H1 (cell line): ENCODE measurements at regions not wholly inside any gene's neighbourhood (a gene's known extent, or its start where the extent isn't known, plus 50 kb on each side); places are given as distances from the start of the nearest gene placed in this dataset.
A peak's percentile ranks its signal among the peaks of the same experiment; 100 is the strongest.

Experiments used
- CTCF ChIA-PET: fragments of 300-600 bp; sonication (Branson Sonifier 250); formaldehyde crosslinking; loops from one replicate; lab custom pipeline; 2021; ENCODE audit not compliant: partially characterized antibody; lab: Charles Lee
- POLR2A ChIA-PET: fragments of 300-600 bp; sonication (Branson Sonifier 250); formaldehyde crosslinking; loops from one replicate; lab custom pipeline; 2021; ENCODE audit warnings: inconsistent platforms; ENCODE audit not compliant: partially characterized antibody; lab: Charles Lee
- DNase-seq, 2 experiments: peaks; one replicate each; pipeline versions ENCODE4 v3.0.0 to v3.0.0-alpha.2; 2010 to 2022; ENCODE audit warnings: low spot score in 2 of 2, low read depth in 1 of 2, mixed read lengths in 1 of 2
- FAIRE-seq: peaks from 2 replicates; lab custom pipeline; 2011; peaks lifted over from hg19 to GRCh38; lab: Jason Lieb, UNC
- H2AFZ ChIP-seq: 2 replicates; pipeline ENCODE4 v1.8.1; 2012; ENCODE audit warnings: low read length, inconsistent platforms
- H2AK5ac ChIP-seq: 2 replicates; pipeline ENCODE4 v1.6.1; 2013; ENCODE audit warnings: low read depth, low read length
- H2BK120ac ChIP-seq: replicated peaks from 2 replicates; pipeline ENCODE3; 2013; ENCODE audit warnings: low read depth, low read length, inconsistent platforms
- H2BK12ac ChIP-seq: 2 replicates; pipeline ENCODE4 v1.6.1; 2013; ENCODE audit warnings: low read depth, low read length
- H2BK15ac ChIP-seq: 2 replicates; pipeline ENCODE4 v1.6.1; 2013; ENCODE audit warnings: low read length
- H2BK20ac ChIP-seq: 2 replicates; pipeline ENCODE4 v1.6.1; 2013; ENCODE audit warnings: low read length
- H2BK5ac ChIP-seq: 2 replicates; pipeline ENCODE4 v1.6.1; 2013; ENCODE audit warnings: low read depth, low read length
- H3K14ac ChIP-seq: 2 replicates; pipeline ENCODE4 v1.6.1; 2013; ENCODE audit warnings: inconsistent platforms; ENCODE audit not compliant: insufficient read length
- H3K18ac ChIP-seq: 2 replicates; pipeline ENCODE4 v1.6.1; 2013; ENCODE audit warnings: low read length; ENCODE audit errors: extremely low read depth
- H3K23ac ChIP-seq: 2 replicates; pipeline ENCODE4 v1.6.1; 2013; ENCODE audit warnings: inconsistent platforms; ENCODE audit not compliant: insufficient read length
- H3K23me2 ChIP-seq: 2 replicates; pipeline ENCODE4 v1.6.1; 2013; ENCODE audit warnings: low read depth, low read length
- H3K27ac ChIP-seq: 2 replicates; pipeline ENCODE4 v1.6.1; 2011; ENCODE audit warnings: low read depth, low read length, inconsistent platforms
- H3K27me3 ChIP-seq, 4 experiments: replicated peaks in 1 of 4; 1 replicate in 1 of 4; 2 replicates in 3 of 4; pipeline versions ENCODE4 v1.6.1 to v1.8.1; 2011 to 2013; ENCODE audit warnings: low read length in 3 of 4, mild to moderate bottlenecking in 3 of 4, inconsistent platforms in 2 of 4, mixed read lengths in 2 of 4, moderate library complexity in 1 of 4; ENCODE audit not compliant: control insufficient read depth in 3 of 4, insufficient read depth in 3 of 4; ENCODE audit errors: extremely low read depth in 1 of 4
- H3K36me3 ChIP-seq, 4 experiments: 2 replicates each; pipeline versions ENCODE4 v1.6.1 to v1.8.1; 2011 to 2013; ENCODE audit warnings: mild to moderate bottlenecking in 4 of 4, low read length in 3 of 4, moderate library complexity in 2 of 4, control low read depth in 1 of 4, inconsistent platforms in 1 of 4; ENCODE audit not compliant: insufficient read depth in 4 of 4, control insufficient read depth in 2 of 4
- H3K4ac ChIP-seq: replicated peaks from 2 replicates; pipeline ENCODE3; 2013; ENCODE audit warnings: low read length, low read depth, mixed read lengths, inconsistent platforms; ENCODE audit not compliant: insufficient read length
- H3K4me1 ChIP-seq, 4 experiments: replicated peaks in 1 of 4; 1 replicate in 1 of 4; 2 replicates in 3 of 4; pipeline versions ENCODE4 v1.6.1 to v1.8.1; 2011 to 2013; ENCODE audit warnings: low read length in 3 of 4, inconsistent platforms in 2 of 4, mixed read lengths in 1 of 4; ENCODE audit not compliant: insufficient read depth in 4 of 4, control insufficient read depth in 3 of 4
- H3K4me2 ChIP-seq, 2 experiments: 2 replicates each; pipeline versions ENCODE4 v1.6.1 to v1.8.1; 2011 to 2013; ENCODE audit warnings: low read depth in 2 of 2, low read length in 2 of 2, control low read depth in 1 of 2, inconsistent platforms in 1 of 2, mild to moderate bottlenecking in 1 of 2; ENCODE audit not compliant: insufficient read depth in 1 of 2
- H3K4me3 ChIP-seq, 4 experiments: fragments of 200-600, 300-600 bp in 1 of 4; sonication (generic), shearing (Covaris generic), sonication (Bioruptor Twin) in 1 of 4; 2 replicates each; pipeline versions ENCODE4 v1.5.1 to v1.8.1; 2011 to 2016; ENCODE audit warnings: low read length in 4 of 4, low read depth in 3 of 4, control low read depth in 2 of 4, inconsistent platforms in 2 of 4, mild to moderate bottlenecking in 2 of 4, mixed read lengths in 1 of 4, moderate library complexity in 1 of 4; ENCODE audit not compliant: insufficient read depth in 2 of 4; ENCODE audit errors: extremely low read depth in 1 of 4
- H3K56ac ChIP-seq: replicated peaks from 2 replicates; pipeline ENCODE3; 2013; ENCODE audit warnings: low read depth, mild to moderate bottlenecking, mixed read lengths, low read length, inconsistent platforms; ENCODE audit not compliant: insufficient read length
- H3K79me1 ChIP-seq: 2 replicates; pipeline ENCODE4 v1.6.1; 2013; ENCODE audit warnings: low read depth, low read length, control low read depth
- H3K79me2 ChIP-seq, 2 experiments: 2 replicates each; pipeline versions ENCODE4 v1.6.1 to v1.8.1; 2012 to 2013; ENCODE audit warnings: low read length in 2 of 2, mild to moderate bottlenecking in 2 of 2, inconsistent platforms in 1 of 2; ENCODE audit not compliant: insufficient read depth in 2 of 2, control insufficient read depth in 1 of 2
- H3K9ac ChIP-seq, 4 experiments: replicated peaks in 1 of 4; 1 replicate in 1 of 4; 2 replicates in 3 of 4; pipeline versions ENCODE4 v1.6.1 to v1.8.1; 2011 to 2013; ENCODE audit warnings: low read depth in 3 of 4, low read length in 3 of 4, control low read depth in 2 of 4, mild to moderate bottlenecking in 2 of 4, moderate library complexity in 2 of 4, inconsistent platforms in 1 of 4; ENCODE audit errors: extremely low read depth in 1 of 4
- H3K9me3 ChIP-seq, 2 experiments: 2 replicates each; pipeline versions ENCODE4 v1.6.1 to v1.8.1; 2012 to 2013; ENCODE audit warnings: mild to moderate bottlenecking in 2 of 2, moderate library complexity in 2 of 2, control low read depth in 1 of 2, inconsistent platforms in 1 of 2, low read depth in 1 of 2, low read length in 1 of 2, mixed read lengths in 1 of 2; ENCODE audit not compliant: insufficient read depth in 2 of 2
- H4K20me1 ChIP-seq, 2 experiments: replicated peaks in 1 of 2; 2 replicates each; pipeline versions ENCODE3 to v1.8.1; 2011 to 2013; ENCODE audit warnings: inconsistent platforms in 2 of 2, low read length in 2 of 2, mild to moderate bottlenecking in 1 of 2; ENCODE audit not compliant: insufficient read depth in 2 of 2, control insufficient read depth in 1 of 2
- H4K5ac ChIP-seq: 2 replicates; pipeline ENCODE4 v1.6.1; 2013; ENCODE audit warnings: low read length, low read depth, mixed read lengths, inconsistent platforms; ENCODE audit not compliant: insufficient read length
- H4K8ac ChIP-seq: 2 replicates; pipeline ENCODE4 v1.8.0; 2013; ENCODE audit warnings: mild to moderate bottlenecking, moderate library complexity, low read length, inconsistent platforms; ENCODE audit not compliant: insufficient read depth; ENCODE audit errors: extremely low read depth
- H4K91ac ChIP-seq: replicated peaks from 2 replicates; pipeline ENCODE3; 2013; ENCODE audit warnings: low read length, mixed read lengths, inconsistent platforms; ENCODE audit not compliant: insufficient read length
- CHD2 ChIP-seq: IDR thresholded peaks from 2 replicates; pipeline ENCODE4 v1.6.1; 2012; ENCODE audit warnings: low read length, improper control_type of control experiment
- GTF2F1 ChIP-seq: IDR thresholded peaks from 2 replicates; pipeline ENCODE4 v1.6.1; 2012; ENCODE audit warnings: low read depth, low read length, improper control_type of control experiment, borderline replicate concordance
- KDM5A ChIP-seq: fragments of 200-600 bp; IDR thresholded peaks from 2 replicates; pipeline ENCODE4 v1.7.1; 2012; ENCODE audit warnings: mild to moderate bottlenecking, low read length, inconsistent platforms, mixed read lengths
- NRF1 ChIP-seq: IDR thresholded peaks from 2 replicates; pipeline ENCODE4 v1.6.1; 2011; ENCODE audit warnings: mild to moderate bottlenecking, low read depth, low read length, improper control_type of control experiment
- RFX5 ChIP-seq: IDR thresholded peaks from 2 replicates; pipeline ENCODE4 v1.6.1; 2011; ENCODE audit warnings: low read depth, low read length, improper control_type of control experiment, borderline replicate concordance
- RXRA ChIP-seq: IDR thresholded peaks from 2 replicates; pipeline ENCODE4 v1.6.1; 2011; ENCODE audit warnings: low read depth, mild to moderate bottlenecking, low read length, moderate library complexity; ENCODE audit not compliant: insufficient read depth
- SIX5 ChIP-seq: IDR thresholded peaks from 2 replicates; pipeline ENCODE4 v1.6.1; 2011; ENCODE audit warnings: mild to moderate bottlenecking, low read depth, low read length
- TCF12 ChIP-seq: IDR thresholded peaks from 2 replicates; pipeline ENCODE4 v1.6.1; 2011; ENCODE audit warnings: low read depth, mild to moderate bottlenecking, low read length
- YY1 ChIP-seq: IDR thresholded peaks from 2 replicates; pipeline ENCODE4 v1.6.1; 2011; ENCODE audit warnings: low read depth, mild to moderate bottlenecking, low read length
- WGBS, 2 experiments: shearing (Covaris generic) in 1 of 2; methylation state at CpG; one replicate each; pipeline versions ENCODE4 v1.1.6 to v1.1.7; 2013 to 2015; ENCODE audit warnings: low lambda C conversion rate in 2 of 2, mixed read lengths in 2 of 2, inconsistent platforms in 1 of 2, low coverage in 1 of 2, missing lambda C conversion rate in 1 of 2; ENCODE audit not compliant: insufficient replicate concordance in 2 of 2, insufficient coverage in 1 of 2, insufficient read length in 1 of 2; ENCODE audit errors: extremely low coverage in 1 of 2, missing lambda C conversion rate in 1 of 2; 5-methylcytosine and 5-hydroxymethylcytosine counted together
- TF ChIP-seq, protein P1 (sequence below), 3 experiments: IDR thresholded peaks; 1 replicate in 2 of 3; 2 replicates in 1 of 3; pipeline versions ENCODE4 v1.5.1 to v1.6.1; 2011; ENCODE audit warnings: low read length in 3 of 3, mild to moderate bottlenecking in 3 of 3, inconsistent platforms in 2 of 3, low read depth in 1 of 3, moderate library complexity in 1 of 3; ENCODE audit not compliant: insufficient read depth in 1 of 3; ENCODE audit errors: control extremely low read depth in 1 of 3
- TF ChIP-seq, protein P2 (sequence below): IDR thresholded peaks from 2 replicates; pipeline ENCODE4 v1.6.1; 2012; ENCODE audit warnings: low read length, inconsistent platforms

DNA sequence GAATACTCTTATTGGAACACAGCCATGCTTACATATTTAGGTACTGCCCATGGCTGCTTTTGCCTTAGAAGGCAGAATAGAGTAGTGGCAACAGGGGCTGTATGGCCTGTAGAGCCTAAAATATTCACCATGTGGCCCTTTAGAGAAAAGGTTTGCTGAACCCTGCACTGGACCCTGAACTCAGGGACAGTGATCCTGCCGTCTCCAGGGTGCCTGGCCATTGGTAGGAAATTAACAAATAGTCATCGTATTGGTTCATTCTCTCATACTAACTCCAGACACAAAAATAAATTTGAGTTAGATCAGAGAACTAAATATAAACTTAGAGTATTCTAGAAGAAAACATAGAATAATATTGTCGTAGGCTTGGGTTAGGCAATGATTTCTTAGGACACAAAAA lies 181.4 kb downstream of the BCAS1 start:
- no peak overlapping the region for H2AFZ ChIP-seq
- H3K4me2 ChIP-seq, result no peak overlapping the region
- H2BK20ac ChIP-seq, result 0 out of 2 replicates have a peak overlapping the region, but pooled peaks have one; percentile 43
- FAIRE-seq (no peak), DNase-seq (no peak)
- no peak overlapping the region for H2BK15ac ChIP-seq
- H4K91ac ChIP-seq, result no peak overlapping the region
- peak overlapping the region; percentile 57; the same call in 1 of the 2 replicates for H3K18ac ChIP-seq
- H3K27ac ChIP-seq, result no peak overlapping the region
- no peak overlapping the region for H2BK12ac ChIP-seq
- no peak overlapping the region for H3K9ac ChIP-seq
- H3K79me2 ChIP-seq, result no peaks in the 10 kb centered on the region
- H2BK5ac ChIP-seq, result no peak overlapping the region
- H3K14ac ChIP-seq, result no peak overlapping the region
- no peak overlapping the region for H2BK120ac ChIP-seq
- peaks cover 3 to 22% (median 11%) of the 10 kb centered on the region in 4 experiments; a peak in 5 of 7 replicates for H3K4me1 ChIP-seq
- H3K23ac ChIP-seq, result no peak overlapping the region
- no peak overlapping the region for H4K5ac ChIP-seq
- ChIA-PET CTCF (no interaction called here), POLR2A (no interaction called here)
- H3K36me3 ChIP-seq, result no peaks in the 10 kb centered on the region
- no peak overlapping the region for H3K4me3 ChIP-seq
- no peaks in the 10 kb centered on the region for H3K79me1 ChIP-seq
- peaks cover 0 to 2% of the 10 kb centered on the region in 2 experiments; a peak in 1 of 4 replicates for H3K9me3 ChIP-seq
- H4K20me1 ChIP-seq, result no peaks in the 10 kb centered on the region
- no peak overlapping the region for H4K8ac ChIP-seq
- H3K23me2 ChIP-seq, result no peaks in the 10 kb centered on the region
- H3K4ac ChIP-seq, result no peak overlapping the region
- H3K56ac ChIP-seq, result no peak overlapping the region
- 89% methylated on average over 3 of the region's 3 CpGs; no CpG with 5 or more reads in 1 of the 2 experiments for WGBS, 2 experiments
- H3K27me3 ChIP-seq, result no peaks in the 10 kb centered on the region; a peak in 1 of 7 replicates
- no peak overlapping the region for H2AK5ac ChIP-seq
- no peak for TF ChIP-seq YY1
- no peak for TF ChIP-seq RFX5
- TF ChIP-seq SIX5, result no peak
- TF ChIP-seq KDM5A, result no peak
- TF ChIP-seq, protein P1, sequence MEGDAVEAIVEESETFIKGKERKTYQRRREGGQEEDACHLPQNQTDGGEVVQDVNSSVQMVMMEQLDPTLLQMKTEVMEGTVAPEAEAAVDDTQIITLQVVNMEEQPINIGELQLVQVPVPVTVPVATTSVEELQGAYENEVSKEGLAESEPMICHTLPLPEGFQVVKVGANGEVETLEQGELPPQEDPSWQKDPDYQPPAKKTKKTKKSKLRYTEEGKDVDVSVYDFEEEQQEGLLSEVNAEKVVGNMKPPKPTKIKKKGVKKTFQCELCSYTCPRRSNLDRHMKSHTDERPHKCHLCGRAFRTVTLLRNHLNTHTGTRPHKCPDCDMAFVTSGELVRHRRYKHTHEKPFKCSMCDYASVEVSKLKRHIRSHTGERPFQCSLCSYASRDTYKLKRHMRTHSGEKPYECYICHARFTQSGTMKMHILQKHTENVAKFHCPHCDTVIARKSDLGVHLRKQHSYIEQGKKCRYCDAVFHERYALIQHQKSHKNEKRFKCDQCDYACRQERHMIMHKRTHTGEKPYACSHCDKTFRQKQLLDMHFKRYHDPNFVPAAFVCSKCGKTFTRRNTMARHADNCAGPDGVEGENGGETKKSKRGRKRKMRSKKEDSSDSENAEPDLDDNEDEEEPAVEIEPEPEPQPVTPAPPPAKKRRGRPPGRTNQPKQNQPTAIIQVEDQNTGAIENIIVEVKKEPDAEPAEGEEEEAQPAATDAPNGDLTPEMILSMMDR (IDR thresholded peaks at IDR 0.05; ENCODE audit: control extremely low read depth in 1 of 3, insufficient read depth in 1 of 3, low read depth in 1 of 3, low read length in 3 of 3), result no peak
- no peak for TF ChIP-seq NRF1
- TF ChIP-seq, protein P2, sequence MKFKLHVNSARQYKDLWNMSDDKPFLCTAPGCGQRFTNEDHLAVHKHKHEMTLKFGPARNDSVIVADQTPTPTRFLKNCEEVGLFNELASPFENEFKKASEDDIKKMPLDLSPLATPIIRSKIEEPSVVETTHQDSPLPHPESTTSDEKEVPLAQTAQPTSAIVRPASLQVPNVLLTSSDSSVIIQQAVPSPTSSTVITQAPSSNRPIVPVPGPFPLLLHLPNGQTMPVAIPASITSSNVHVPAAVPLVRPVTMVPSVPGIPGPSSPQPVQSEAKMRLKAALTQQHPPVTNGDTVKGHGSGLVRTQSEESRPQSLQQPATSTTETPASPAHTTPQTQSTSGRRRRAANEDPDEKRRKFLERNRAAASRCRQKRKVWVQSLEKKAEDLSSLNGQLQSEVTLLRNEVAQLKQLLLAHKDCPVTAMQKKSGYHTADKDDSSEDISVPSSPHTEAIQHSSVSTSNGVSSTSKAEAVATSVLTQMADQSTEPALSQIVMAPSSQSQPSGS, result no peak
- TF ChIP-seq TCF12, result no peak
- no peak for TF ChIP-seq CHD2
- TF ChIP-seq GTF2F1, result no peak
- TF ChIP-seq RXRA, result no peak
